HG03097 (cell line): ENCODE measurements at regions not wholly inside any gene's neighbourhood (a gene's known extent, or its start where the extent isn't known, plus 50 kb on each side); places are given as distances from the start of the nearest gene placed in this dataset.
"Not testable (repeated sequence)": the region's sequence is repeated elsewhere in the genome, so short reads cannot be mapped to it uniquely, and the experiment has no call there.

Source experiments
- ATAC-seq: cut with Tn5 transposase; IDR thresholded peaks from one replicate; pipeline ENCODE4 v1.9.1; 2021; ENCODE audit not compliant: unreplicated experiment, low FRiP score

- no peak for ATAC-seq
Measured at GRCh38 chr12:89230376-89231315, 121.7 kb downstream of the DUSP6 start.

- no peak for ATAC-seq
Measured at GRCh38 chr12:89228491-89228890, 123.8 kb downstream of the DUSP6 start.

- no peak for ATAC-seq
Measured at GRCh38 chr12:89227774-89228173, 124.5 kb downstream of the DUSP6 start.

GRCh38 chr12:89225808-89226411 is 126.4 kb downstream of the DUSP6 start:
- ATAC-seq = peak; percentile 65

GRCh38 chr12:89225401-89225800 is 126.9 kb downstream of the DUSP6 start:
- ATAC-seq = no peak

GRCh38 chr12:89222580-89222979 is 129.7 kb downstream of the DUSP6 start:
- ATAC-seq = not testable (repeated sequence)

- ATAC-seq = no peak
Measured at GRCh38 chr12:89217472-89217871, 134.8 kb downstream of the DUSP6 start.

- no peak for ATAC-seq
Measured at GRCh38 chr12:89216211-89216952, 135.9 kb downstream of the DUSP6 start.

- no peak for ATAC-seq
Measured at GRCh38 chr12:89215196-89215595, 137.1 kb downstream of the DUSP6 start.

GRCh38 chr12:89213747-89214146 is 138.6 kb downstream of the DUSP6 start:
- ATAC-seq = no peak

GRCh38 chr12:89213139-89213538 is 139.2 kb downstream of the DUSP6 start:
- ATAC-seq = no peak

GRCh38 chr12:89212339-89212771 is 139.9 kb downstream of the DUSP6 start:
- no peak for ATAC-seq

GRCh38 chr12:89211456-89211855 is 140.8 kb downstream of the DUSP6 start:
- no peak for ATAC-seq

GRCh38 chr12:89210277-89210676 is 142.0 kb downstream of the DUSP6 start:
- ATAC-seq = no peak

- ATAC-seq = no peak
Measured at GRCh38 chr12:89208661-89209096, 143.6 kb downstream of the DUSP6 start.

GRCh38 chr12:89206390-89206789 is 145.9 kb downstream of the DUSP6 start:
- ATAC-seq = no peak

- no peak for ATAC-seq
Measured at GRCh38 chr12:89205517-89205916, 146.8 kb downstream of the DUSP6 start.

- no peak for ATAC-seq
Measured at GRCh38 chr12:89203144-89203543, 149.2 kb downstream of the DUSP6 start.

GRCh38 chr12:89200217-89200616 is 152.1 kb downstream of the DUSP6 start:
- no peak for ATAC-seq

- ATAC-seq = no peak
Measured at GRCh38 chr12:89195470-89195869, 156.8 kb downstream of the DUSP6 start.

GRCh38 chr12:89194683-89195082 is 157.6 kb downstream of the DUSP6 start:
- no peak for ATAC-seq
